Ovary (tissue), 3 donors: ENCODE measurements at regions not wholly inside any gene's neighbourhood (a gene's known extent, or its start where the extent isn't known, plus 50 kb on each side); places are given as distances from the start of the nearest gene placed in this dataset.

Source experiments
- CTCF ChIP-seq, 3 donors: fragments of 450-650 bp in 2 of 3; fragments of 200-600 bp in 1 of 3; IDR thresholded peaks; one replicate each; pipeline versions ENCODE4 v1.5.1 to v1.8.0; 2016 to 2022; ENCODE audit warnings: antibody characterized with exemption in 3 of 3, mild to moderate bottlenecking in 1 of 3
- EP300 ChIP-seq: sonication (generic); formaldehyde crosslinking; IDR thresholded peaks from one replicate; pipeline ENCODE4 v1.6.1; 2017; ENCODE audit warnings: antibody characterized with exemption
- donor health status: DM: no; HTN: no; CAD: no.

DNA sequence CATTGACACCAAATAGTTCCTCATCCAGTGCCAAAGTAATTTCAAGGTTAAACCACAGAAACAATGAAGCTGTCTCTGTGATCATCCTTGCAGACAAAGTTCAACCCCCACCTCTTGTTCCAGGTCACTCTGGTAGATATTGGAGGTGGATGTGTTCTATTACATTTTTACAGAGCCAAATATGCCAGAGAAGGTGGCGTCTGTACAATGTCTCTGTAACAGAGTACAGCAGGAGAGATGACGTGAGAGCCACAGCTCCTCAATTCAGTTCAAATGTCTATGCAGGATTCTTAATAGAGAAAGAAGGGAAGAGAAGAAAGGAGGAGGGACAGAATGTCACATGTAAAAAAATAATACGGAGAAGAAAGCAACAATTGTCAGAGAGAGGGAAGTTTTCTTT is 268.3 kb upstream of the OR4E1 start:
- TF ChIP-seq CTCF (IDR thresholded peaks at IDR 0.05) = no peak
- no peak for TF ChIP-seq EP300
